GM12878 (cell line): ENCODE measurements at regions not wholly inside any gene's neighbourhood (a gene's known extent, or its start where the extent isn't known, plus 50 kb on each side); places are given as distances from the start of the nearest gene placed in this dataset.

ENCODE experiments used
- BACH1 ChIP-seq: fragments of 450-650 bp; IDR thresholded peaks from 2 replicates; pipeline ENCODE4 v1.6.1; 2017; ENCODE audit warnings: mild to moderate bottlenecking, borderline replicate concordance
- CHD4 ChIP-seq: fragments of 200-600 bp; sonication (generic); IDR thresholded peaks from 2 replicates; pipeline ENCODE4 v1.6.1; 2016; ENCODE audit warnings: mild to moderate bottlenecking
- EGR1 ChIP-seq, 2 experiments: IDR thresholded peaks; 1 replicate in 1 of 2; 2 replicates in 1 of 2; pipeline ENCODE4 v1.6.1; 2011 to 2012; ENCODE audit warnings: low read depth in 2 of 2, low read length in 2 of 2, borderline replicate concordance in 1 of 2, mild to moderate bottlenecking in 1 of 2, moderate library complexity in 1 of 2
- FOXM1 ChIP-seq: IDR thresholded peaks from 2 replicates; pipeline ENCODE4 v1.6.1; 2012; ENCODE audit warnings: low read depth, mild to moderate bottlenecking, inconsistent platforms, low read length, moderate library complexity
- GABPA ChIP-seq: IDR thresholded peaks from 2 replicates; pipeline ENCODE4 v1.6.1; 2014; ENCODE audit warnings: antibody characterized with exemption, low read depth, mild to moderate bottlenecking, inconsistent platforms
- HDAC2 ChIP-seq: fragments of 200-600 bp; sonication (generic); IDR thresholded peaks from 2 replicates; pipeline ENCODE4 v1.6.1; 2017
- JUNB ChIP-seq: IDR thresholded peaks from 2 replicates; pipeline ENCODE4 v1.6.1; 2016; ENCODE audit warnings: antibody characterized with exemption, mild to moderate bottlenecking
- NFXL1 ChIP-seq: fragments of 450-650 bp; IDR thresholded peaks from 2 replicates; pipeline ENCODE4 v1.6.1; 2017; ENCODE audit warnings: antibody characterized with exemption, mild to moderate bottlenecking, borderline replicate concordance
- PAX5 ChIP-seq: IDR thresholded peaks from 2 replicates; pipeline ENCODE4 v1.6.1; 2011; ENCODE audit warnings: low read depth, low read length, borderline replicate concordance
- PAX8 ChIP-seq: fragments of 450-650 bp; IDR thresholded peaks from 2 replicates; pipeline ENCODE4 v1.6.1; 2017; ENCODE audit warnings: mild to moderate bottlenecking, moderate library complexity
- POLR2AphosphoS5 ChIP-seq: IDR thresholded peaks from 2 replicates; pipeline ENCODE4 v1.6.1; 2011; ENCODE audit warnings: mild to moderate bottlenecking, low read length, inconsistent platforms
- PRDM15 ChIP-seq: fragments of 450-650 bp; formaldehyde crosslinking; IDR thresholded peaks from 2 replicates; pipeline ENCODE4 v1.4.0; 2020; ENCODE audit warnings: mild to moderate bottlenecking, moderate library complexity
- RB1 ChIP-seq: fragments of 450-650 bp; formaldehyde crosslinking; IDR thresholded peaks from 2 replicates; pipeline ENCODE4 v1.6.1; 2017; ENCODE audit warnings: mild to moderate bottlenecking, borderline replicate concordance
- RUNX3 ChIP-seq: IDR thresholded peaks from 2 replicates; pipeline ENCODE4 v1.6.1; 2012; ENCODE audit warnings: low read length, inconsistent platforms
- SMARCA5 ChIP-seq: fragments of 450-650 bp; IDR thresholded peaks from 2 replicates; pipeline ENCODE4 v1.6.1; 2017; ENCODE audit warnings: mild to moderate bottlenecking
- SUPT20H ChIP-seq: IDR thresholded peaks from 2 replicates; pipeline ENCODE4 v1.6.1; 2011; ENCODE audit warnings: low read depth, mild to moderate bottlenecking, low read length, moderate library complexity, borderline replicate concordance; ENCODE audit not compliant: control insufficient read depth
- TF ChIP-seq, protein P1 (sequence below): fragments of 450-650 bp; IDR thresholded peaks from 2 replicates; pipeline ENCODE4 v1.6.1; 2017; ENCODE audit warnings: low read depth, mild to moderate bottlenecking, moderate library complexity
- TF ChIP-seq, protein P2 (sequence below): IDR thresholded peaks from 2 replicates; pipeline ENCODE4 v1.6.1; 2011; ENCODE audit warnings: borderline replicate concordance, low read depth, mild to moderate bottlenecking, moderate library complexity, mixed read lengths, low read length; ENCODE audit not compliant: insufficient read depth; ENCODE audit errors: extremely low read length
- TF ChIP-seq, protein P3 (sequence below): IDR thresholded peaks from 2 replicates; pipeline ENCODE4 v1.6.1; 2012; ENCODE audit warnings: improper control_type of control experiment, low read depth, low read length; ENCODE audit not compliant: insufficient replicate concordance

- TF ChIP-seq, protein P1, sequence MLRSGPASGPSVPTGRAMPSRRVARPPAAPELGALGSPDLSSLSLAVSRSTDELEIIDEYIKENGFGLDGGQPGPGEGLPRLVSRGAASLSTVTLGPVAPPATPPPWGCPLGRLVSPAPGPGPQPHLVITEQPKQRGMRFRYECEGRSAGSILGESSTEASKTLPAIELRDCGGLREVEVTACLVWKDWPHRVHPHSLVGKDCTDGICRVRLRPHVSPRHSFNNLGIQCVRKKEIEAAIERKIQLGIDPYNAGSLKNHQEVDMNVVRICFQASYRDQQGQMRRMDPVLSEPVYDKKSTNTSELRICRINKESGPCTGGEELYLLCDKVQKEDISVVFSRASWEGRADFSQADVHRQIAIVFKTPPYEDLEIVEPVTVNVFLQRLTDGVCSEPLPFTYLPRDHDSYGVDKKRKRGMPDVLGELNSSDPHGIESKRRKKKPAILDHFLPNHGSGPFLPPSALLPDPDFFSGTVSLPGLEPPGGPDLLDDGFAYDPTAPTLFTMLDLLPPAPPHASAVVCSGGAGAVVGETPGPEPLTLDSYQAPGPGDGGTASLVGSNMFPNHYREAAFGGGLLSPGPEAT, result peak; percentile 77
- no peak for TF ChIP-seq PAX8
- peak; percentile 64 for TF ChIP-seq JUNB
- no peak for TF ChIP-seq HDAC2
- TF ChIP-seq, protein P2, sequence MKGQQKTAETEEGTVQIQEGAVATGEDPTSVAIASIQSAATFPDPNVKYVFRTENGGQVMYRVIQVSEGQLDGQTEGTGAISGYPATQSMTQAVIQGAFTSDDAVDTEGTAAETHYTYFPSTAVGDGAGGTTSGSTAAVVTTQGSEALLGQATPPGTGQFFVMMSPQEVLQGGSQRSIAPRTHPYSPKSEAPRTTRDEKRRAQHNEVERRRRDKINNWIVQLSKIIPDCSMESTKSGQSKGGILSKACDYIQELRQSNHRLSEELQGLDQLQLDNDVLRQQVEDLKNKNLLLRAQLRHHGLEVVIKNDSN, result no peak
- no peak for TF ChIP-seq SUPT20H
- TF ChIP-seq GABPA, result 0 out of 2 replicates have a peak, but pooled peaks have one; percentile 22
- TF ChIP-seq FOXM1, result peak; percentile 62; the same call in 1 of the 2 replicates
- no peak for TF ChIP-seq PRDM15
- no peak for TF ChIP-seq SMARCA5
- TF ChIP-seq POLR2AphosphoS5, result no peak
- no peak for TF ChIP-seq PAX5
- TF ChIP-seq EGR1 (IDR thresholded peaks at IDR 0.05; ENCODE audit: borderline replicate concordance in 1 of 2, low read depth in 2 of 2, low read length in 2 of 2), result no peak
- no peak; the same call in 1 of the 2 replicates for TF ChIP-seq BACH1
- peak; percentile 33; the same call in 1 of the 2 replicates for TF ChIP-seq RUNX3
- TF ChIP-seq, protein P3, sequence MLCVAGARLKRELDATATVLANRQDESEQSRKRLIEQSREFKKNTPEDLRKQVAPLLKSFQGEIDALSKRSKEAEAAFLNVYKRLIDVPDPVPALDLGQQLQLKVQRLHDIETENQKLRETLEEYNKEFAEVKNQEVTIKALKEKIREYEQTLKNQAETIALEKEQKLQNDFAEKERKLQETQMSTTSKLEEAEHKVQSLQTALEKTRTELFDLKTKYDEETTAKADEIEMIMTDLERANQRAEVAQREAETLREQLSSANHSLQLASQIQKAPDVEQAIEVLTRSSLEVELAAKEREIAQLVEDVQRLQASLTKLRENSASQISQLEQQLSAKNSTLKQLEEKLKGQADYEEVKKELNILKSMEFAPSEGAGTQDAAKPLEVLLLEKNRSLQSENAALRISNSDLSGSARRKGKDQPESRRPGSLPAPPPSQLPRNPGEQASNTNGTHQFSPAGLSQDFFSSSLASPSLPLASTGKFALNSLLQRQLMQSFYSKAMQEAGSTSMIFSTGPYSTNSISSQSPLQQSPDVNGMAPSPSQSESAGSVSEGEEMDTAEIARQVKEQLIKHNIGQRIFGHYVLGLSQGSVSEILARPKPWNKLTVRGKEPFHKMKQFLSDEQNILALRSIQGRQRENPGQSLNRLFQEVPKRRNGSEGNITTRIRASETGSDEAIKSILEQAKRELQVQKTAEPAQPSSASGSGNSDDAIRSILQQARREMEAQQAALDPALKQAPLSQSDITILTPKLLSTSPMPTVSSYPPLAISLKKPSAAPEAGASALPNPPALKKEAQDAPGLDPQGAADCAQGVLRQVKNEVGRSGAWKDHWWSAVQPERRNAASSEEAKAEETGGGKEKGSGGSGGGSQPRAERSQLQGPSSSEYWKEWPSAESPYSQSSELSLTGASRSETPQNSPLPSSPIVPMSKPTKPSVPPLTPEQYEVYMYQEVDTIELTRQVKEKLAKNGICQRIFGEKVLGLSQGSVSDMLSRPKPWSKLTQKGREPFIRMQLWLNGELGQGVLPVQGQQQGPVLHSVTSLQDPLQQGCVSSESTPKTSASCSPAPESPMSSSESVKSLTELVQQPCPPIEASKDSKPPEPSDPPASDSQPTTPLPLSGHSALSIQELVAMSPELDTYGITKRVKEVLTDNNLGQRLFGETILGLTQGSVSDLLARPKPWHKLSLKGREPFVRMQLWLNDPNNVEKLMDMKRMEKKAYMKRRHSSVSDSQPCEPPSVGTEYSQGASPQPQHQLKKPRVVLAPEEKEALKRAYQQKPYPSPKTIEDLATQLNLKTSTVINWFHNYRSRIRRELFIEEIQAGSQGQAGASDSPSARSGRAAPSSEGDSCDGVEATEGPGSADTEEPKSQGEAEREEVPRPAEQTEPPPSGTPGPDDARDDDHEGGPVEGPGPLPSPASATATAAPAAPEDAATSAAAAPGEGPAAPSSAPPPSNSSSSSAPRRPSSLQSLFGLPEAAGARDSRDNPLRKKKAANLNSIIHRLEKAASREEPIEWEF, result peak; percentile 72
- TF ChIP-seq NFXL1, result no peak
- TF ChIP-seq CHD4, result no peak
- TF ChIP-seq RB1, result no peak
These were observed 419.8 kb downstream of the DMRT2 start (continued) for GRCh38 chr9:1469996-1470395.
